ENCODE measurements at regions not wholly inside any gene's neighbourhood (a gene's known extent, or its start where the extent isn't known, plus 50 kb on each side); places are given as distances from the start of the nearest gene placed in this dataset.

- TF ChIP-seq NFAT5 (CRISPR knock-in tag; IDR thresholded peaks at IDR 0.05) (no peak), ZHX2 (IDR thresholded peaks at IDR 0.05; ENCODE audit: low read depth) (no peak; the same call in 1 of the 2 replicates), ZHX2 (CRISPR knock-in tag; IDR thresholded peaks at IDR 0.05; ENCODE audit: borderline replicate concordance) (no peak), PLRG1 (conservative IDR thresholded peaks at IDR 0.05) (no peak), FOXC1 (CRISPR knock-in tag; IDR thresholded peaks at IDR 0.05; ENCODE audit: borderline replicate concordance) (peak; percentile 58; the same call in 1 of the 2 replicates), FOSL2 (CRISPR knock-in tag; IDR thresholded peaks at IDR 0.05) (peak; percentile 67), ZNF776 (CRISPR knock-in tag; IDR thresholded peaks at IDR 0.05) (no peak), MLXIP (CRISPR knock-in tag; IDR thresholded peaks at IDR 0.05; ENCODE audit: borderline replicate concordance) (no peak), ZNF317 (CRISPR knock-in tag; IDR thresholded peaks at IDR 0.05) (no peak), MLX (CRISPR knock-in tag; IDR thresholded peaks at IDR 0.05) (no peak), MNT (IDR thresholded peaks at IDR 0.05) (no peak)
Measured at GRCh38 chr1:43008115-43009060, 49.7 kb upstream of the SLC2A1 start (continued).

Data from HepG2 (cell line).